Natural killer cell (primary cell): ENCODE measurements at regions not wholly inside any gene's neighbourhood (a gene's known extent, or its start where the extent isn't known, plus 50 kb on each side); places are given as distances from the start of the nearest gene placed in this dataset.

ENCODE experiments used
- ATAC-seq, 3 donors: fragments of 150-1000 bp in 2 of 3; fragments of 200-7000 bp in 1 of 3; cut with Tn5 transposase; 1 replicate in 1 of 3; 2 replicates in 2 of 3; pipeline ENCODE4 v1.10.0; 2021; ENCODE audit warnings: mild to moderate bottlenecking in 2 of 3, moderate library complexity in 2 of 3
- DNase-seq, 2 donors: peaks; one replicate each; pipeline versions ENCODE4 v3.0.0 to v3.0.0-alpha.2; 2013 to 2021; ENCODE audit warnings: mixed read lengths in 1 of 2
- H3K27ac ChIP-seq: one replicate; pipeline ENCODE4 v1.5.1; 2013; ENCODE audit warnings: mild to moderate bottlenecking, low read length
- H3K27me3 ChIP-seq: one replicate; pipeline ENCODE4 v1.6.1; 2013; ENCODE audit warnings: low read length; ENCODE audit not compliant: control insufficient read depth, insufficient read depth
- H3K36me3 ChIP-seq: one replicate; pipeline ENCODE4 v1.6.1; 2013; ENCODE audit warnings: low read length; ENCODE audit not compliant: control insufficient read depth, insufficient read depth
- H3K4me1 ChIP-seq: one replicate; pipeline ENCODE4 v1.6.1; 2013; ENCODE audit warnings: low read length; ENCODE audit not compliant: control insufficient read depth, insufficient read depth
- H3K4me3 ChIP-seq: one replicate; pipeline ENCODE4 v1.5.1; 2013; ENCODE audit warnings: low read length
- H3K9me3 ChIP-seq: one replicate; pipeline ENCODE4 v1.6.1; 2013; ENCODE audit warnings: low read length; ENCODE audit not compliant: control insufficient read depth, insufficient read depth
- H3K27ac Mint-ChIP-seq, 2 donors: one replicate each; pipeline ENCODE4 v1.8.0; 2022; ENCODE audit warnings: mild to moderate bottlenecking in 2 of 2, mixed read lengths in 2 of 2, moderate library complexity in 1 of 2
- H3K27me3 Mint-ChIP-seq, 2 donors: one replicate each; pipeline ENCODE4 v1.8.0; 2022; ENCODE audit warnings: low read depth in 2 of 2, mixed read lengths in 2 of 2
- H3K36me3 Mint-ChIP-seq: one replicate; pipeline ENCODE4 v1.8.0; 2022; ENCODE audit warnings: mixed read lengths
- H3K4me1 Mint-ChIP-seq, 2 donors: one replicate each; pipeline ENCODE4 v1.8.0; 2022; ENCODE audit warnings: mixed read lengths in 2 of 2
- H3K4me3 Mint-ChIP-seq: one replicate; pipeline ENCODE4 v1.8.0; 2022; ENCODE audit warnings: mild to moderate bottlenecking, moderate library complexity, mixed read lengths
- H3K9me3 Mint-ChIP-seq, 2 donors: one replicate each; pipeline ENCODE4 v1.8.0; 2022; ENCODE audit warnings: mixed read lengths in 2 of 2
- CTCF ChIP-seq: fragments of 200-600 bp; IDR thresholded peaks from one replicate; pipeline ENCODE4 v1.8.0; 2022; ENCODE audit warnings: antibody characterized with exemption
- WGBS: methylation state at CpG from one replicate; pipeline ENCODE4 v1.1.7; 2013; ENCODE audit warnings: missing lambda C conversion rate; ENCODE audit not compliant: insufficient coverage; 5-methylcytosine and 5-hydroxymethylcytosine counted together
- intact Hi-C: fragments of 100-400 bp; cut with micrococcal nuclease; formaldehyde crosslinking; loops from one replicate; pipeline ENCODE4 v1.14.2; 2022

- Mint-ChIP-seq H3K27me3 (no peaks in the 10 kb centered on the region), H3K27ac (no peak overlapping the region), H3K36me3 (no peaks in the 10 kb centered on the region), H3K4me1 (no peaks in the 10 kb centered on the region), H3K9me3 (no peaks in the 10 kb centered on the region), H3K4me3 (no peak overlapping the region)
- DNase-seq, result no peak
- WGBS, result 100% methylated on average over 2 of the region's 2 CpGs
- H3K9me3 ChIP-seq, result no peaks in the 10 kb centered on the region
- no peaks in the 10 kb centered on the region for H3K4me1 ChIP-seq
- H3K36me3 ChIP-seq, result no peaks in the 10 kb centered on the region
- no peak overlapping the region for H3K27ac ChIP-seq
- no peak for ATAC-seq
- no peak for TF ChIP-seq CTCF
- no peak overlapping the region for H3K4me3 ChIP-seq
- intact Hi-C loops, result no loop called here
- H3K27me3 ChIP-seq, result no peaks in the 10 kb centered on the region
Measured at GRCh38 chr2:195419033-195419432, 238.0 kb upstream of the SLC39A10 start.

- H3K27ac Mint-ChIP-seq, result no peak overlapping the region
- Histone ChIP-seq H3K27ac (no peak overlapping the region), H3K4me3 (no peak overlapping the region), H3K9me3 (no peaks in the 10 kb centered on the region), H3K27me3 (no peaks in the 10 kb centered on the region), H3K4me1 (no peaks in the 10 kb centered on the region), H3K36me3 (no peaks in the 10 kb centered on the region)
- DNase-seq, result no peak
- no peaks in the 10 kb centered on the region for H3K36me3 Mint-ChIP-seq
- WGBS, result 52% methylated on average over 2 of the region's 3 CpGs
- peaks cover 0 to 7% of the 10 kb centered on the region in 2 donors for H3K4me1 Mint-ChIP-seq
- no peak for ATAC-seq
- no peaks in the 10 kb centered on the region for H3K27me3 Mint-ChIP-seq
- intact Hi-C loops, result no loop called here
- no peaks in the 10 kb centered on the region for H3K9me3 Mint-ChIP-seq
- TF ChIP-seq CTCF, result no peak
- no peak overlapping the region for H3K4me3 Mint-ChIP-seq
Measured at GRCh38 chr2:195414537-195415100, 242.4 kb upstream of the SLC39A10 start.

- Mint-ChIP-seq H3K36me3 (no peaks in the 10 kb centered on the region), H3K27ac (no peak overlapping the region), H3K27me3 (no peaks in the 10 kb centered on the region), H3K4me1 (peaks cover 0 to 7% of the 10 kb centered on the region in 2 donors), H3K4me3 (no peak overlapping the region), H3K9me3 (no peaks in the 10 kb centered on the region)
- Histone ChIP-seq H3K36me3 (no peaks in the 10 kb centered on the region), H3K4me3 (no peak overlapping the region), H3K27ac (no peak overlapping the region), H3K9me3 (no peaks in the 10 kb centered on the region), H3K27me3 (no peaks in the 10 kb centered on the region), H3K4me1 (no peaks in the 10 kb centered on the region)
- 85% methylated on average over 2 of the region's 2 CpGs for WGBS
- intact Hi-C loops, result no loop called here
- no peak for ATAC-seq
- TF ChIP-seq CTCF, result no peak
- DNase-seq, result no peak
Measured at GRCh38 chr2:195413944-195414343, 243.1 kb upstream of the SLC39A10 start.

- Mint-ChIP-seq H3K4me3 (no peak overlapping the region), H3K9me3 (no peaks in the 10 kb centered on the region), H3K27me3 (no peaks in the 10 kb centered on the region), H3K36me3 (no peaks in the 10 kb centered on the region), H3K27ac (no peak overlapping the region), H3K4me1 (peaks cover 0 to 7% of the 10 kb centered on the region in 2 donors)
- no peak for ATAC-seq
- Histone ChIP-seq H3K9me3 (no peaks in the 10 kb centered on the region), H3K27ac (no peak overlapping the region), H3K27me3 (no peaks in the 10 kb centered on the region), H3K4me3 (no peak overlapping the region), H3K4me1 (no peaks in the 10 kb centered on the region), H3K36me3 (no peaks in the 10 kb centered on the region)
- TF ChIP-seq CTCF, result no peak
- intact Hi-C loops, result no loop called here
- 60% methylated on average over 8 of the region's 8 CpGs for WGBS
- DNase-seq, result no peak
Measured at GRCh38 chr2:195413422-195413821, 243.6 kb upstream of the SLC39A10 start.
